ENCODE measurements at regions not wholly inside any gene's neighbourhood (a gene's known extent, or its start where the extent isn't known, plus 50 kb on each side); places are given as distances from the start of the nearest gene placed in this dataset.
A peak's percentile ranks its signal among the peaks of the same experiment; 100 is the strongest.

- no peaks in the 10 kb centered on the region for H3K36me3 Mint-ChIP-seq
- peak in 1 of 35 experiments; percentile 2 for DNase-seq
- ChIA-PET CTCF (no interaction called here), POLR2A (no interaction called here)
- no peaks in the 10 kb centered on the region for H3K4me1 Mint-ChIP-seq
- Histone ChIP-seq H3K36me3 (ENCODE audit: control insufficient read depth in 2 of 2, extremely low read depth in 1 of 2, insufficient read depth in 1 of 2, low read length in 1 of 2) (no peaks in the 10 kb centered on the region), H3K9me3 (no peaks in the 10 kb centered on the region), H3K4me3 (ENCODE audit: control insufficient read depth in 1 of 2, extremely low read depth in 1 of 2, low read length in 1 of 2) (no peak overlapping the region), H3K27ac (ENCODE audit: low read length) (no peak overlapping the region), H3K4me1 (ENCODE audit: control insufficient read depth in 1 of 2, extremely low read depth in 1 of 2, insufficient read depth in 2 of 2, low read length in 2 of 2) (no peaks in the 10 kb centered on the region), H3K27me3 (replicated peaks in 1 of 2; ENCODE audit: control insufficient read depth in 2 of 2, extremely low read depth in 1 of 2, insufficient read depth in 2 of 2, low read length in 1 of 2) (no peaks in the 10 kb centered on the region)
- no peak overlapping the region for H3K4me3 Mint-ChIP-seq
- WGBS (ENCODE audit: insufficient coverage): 0% methylated on average over 1 of the region's 2 CpGs
- H3K27ac Mint-ChIP-seq: no peak overlapping the region
- no peaks in the 10 kb centered on the region for H3K27me3 Mint-ChIP-seq
- no peak for ATAC-seq (replicated peaks in 1 of 4)
- no peaks in the 10 kb centered on the region for H3K9me3 Mint-ChIP-seq
Observed at GRCh38 chr12:97404543-97404942, 58.1 kb upstream of the RMST start.

- DNase-seq (no peak), ATAC-seq (replicated peaks in 1 of 4) (no peak)
- Histone ChIP-seq H3K27ac (ENCODE audit: low read length) (no peak overlapping the region), H3K27me3 (replicated peaks in 1 of 2; ENCODE audit: control insufficient read depth in 2 of 2, extremely low read depth in 1 of 2, insufficient read depth in 2 of 2, low read length in 1 of 2) (no peaks in the 10 kb centered on the region), H3K4me1 (ENCODE audit: control insufficient read depth in 1 of 2, extremely low read depth in 1 of 2, insufficient read depth in 2 of 2, low read length in 2 of 2) (no peaks in the 10 kb centered on the region), H3K9me3 (no peaks in the 10 kb centered on the region), H3K4me3 (ENCODE audit: control insufficient read depth in 1 of 2, extremely low read depth in 1 of 2, low read length in 1 of 2) (no peak overlapping the region), H3K36me3 (ENCODE audit: control insufficient read depth in 2 of 2, extremely low read depth in 1 of 2, insufficient read depth in 1 of 2, low read length in 1 of 2) (no peaks in the 10 kb centered on the region)
- Mint-ChIP-seq H3K27me3 (peaks cover 0 to 8% of the 10 kb centered on the region in 2 donors), H3K9me3 (no peaks in the 10 kb centered on the region), H3K4me1 (no peaks in the 10 kb centered on the region), H3K27ac (no peak overlapping the region), H3K36me3 (no peaks in the 10 kb centered on the region), H3K4me3 (no peak overlapping the region)
- ChIA-PET CTCF (no interaction called here), POLR2A (no interaction called here)
- 94% methylated on average over 3 of the region's 3 CpGs for WGBS (ENCODE audit: insufficient coverage)
Observed at GRCh38 chr12:97408363-97408762, 54.2 kb upstream of the RMST start.

- no peak for DNase-seq
- ChIA-PET CTCF (no interaction called here), POLR2A (no interaction called here)
- Mint-ChIP-seq H3K36me3 (no peaks in the 10 kb centered on the region), H3K4me3 (no peak overlapping the region), H3K4me1 (no peaks in the 10 kb centered on the region), H3K27ac (no peak overlapping the region), H3K27me3 (peaks cover 0 to 8% of the 10 kb centered on the region in 2 donors), H3K9me3 (no peaks in the 10 kb centered on the region)
- H3K27ac ChIP-seq (ENCODE audit: low read length): no peak overlapping the region
- no peaks in the 10 kb centered on the region for H3K27me3 ChIP-seq (replicated peaks in 1 of 2; ENCODE audit: control insufficient read depth in 2 of 2, extremely low read depth in 1 of 2, insufficient read depth in 2 of 2, low read length in 1 of 2)
- H3K9me3 ChIP-seq: no peaks in the 10 kb centered on the region
- no peaks in the 10 kb centered on the region for H3K36me3 ChIP-seq (ENCODE audit: control insufficient read depth in 2 of 2, extremely low read depth in 1 of 2, insufficient read depth in 1 of 2, low read length in 1 of 2)
- no peaks in the 10 kb centered on the region for H3K4me1 ChIP-seq (ENCODE audit: control insufficient read depth in 1 of 2, extremely low read depth in 1 of 2, insufficient read depth in 2 of 2, low read length in 2 of 2)
- no peak for ATAC-seq (replicated peaks in 1 of 4)
- WGBS (ENCODE audit: insufficient coverage): 100% methylated on average over 1 of the region's 3 CpGs
- H3K4me3 ChIP-seq (ENCODE audit: control insufficient read depth in 1 of 2, extremely low read depth in 1 of 2, low read length in 1 of 2): no peak overlapping the region
Observed at GRCh38 chr12:97411341-97411740, 51.3 kb upstream of the RMST start.

Data from T-cell (primary cell).